BJ (cell line): ENCODE measurements at regions not wholly inside any gene's neighbourhood (a gene's known extent, or its start where the extent isn't known, plus 50 kb on each side); places are given as distances from the start of the nearest gene placed in this dataset.

Experiments
- CTCF ChIA-PET: fragments of 350-600 bp; formaldehyde crosslinking; extraction: SDS; loops from one replicate; lab custom pipeline; 2021; ENCODE audit warnings: antibody characterized with exemption, inconsistent platforms; lab: Yijun Ruan, JAX
- POLR2A ChIA-PET: fragments of 300-600 bp; sonication (Branson Sonifier 250); formaldehyde crosslinking; extraction: SDS; loops from one replicate; lab custom pipeline; 2021; ENCODE audit warnings: antibody characterized with exemption; lab: Charles Lee
- DNase-seq: peaks from one replicate; pipeline ENCODE4 v3.0.0-alpha.2; 2011; ENCODE audit warnings: low read depth
- H3K27me3 ChIP-seq: 2 replicates; pipeline ENCODE4 v1.6.0; 2011; ENCODE audit warnings: low read length; ENCODE audit not compliant: control insufficient read depth, insufficient read depth
- H3K36me3 ChIP-seq: 2 replicates; pipeline ENCODE4 v1.5.1; 2011; ENCODE audit warnings: low read length; ENCODE audit not compliant: control insufficient read depth, insufficient read depth
- H3K4me3 ChIP-seq: 2 replicates; pipeline ENCODE4 v1.5.1; 2011; ENCODE audit warnings: low read depth, mild to moderate bottlenecking, control low read depth, low read length
- TF ChIP-seq, protein P1 (sequence below): IDR thresholded peaks from 2 replicates; pipeline ENCODE4 v1.5.1; 2011; ENCODE audit warnings: low read depth, mild to moderate bottlenecking, control low read depth, inconsistent platforms, low read length, moderate library complexity; ENCODE audit not compliant: insufficient read depth

DNA sequence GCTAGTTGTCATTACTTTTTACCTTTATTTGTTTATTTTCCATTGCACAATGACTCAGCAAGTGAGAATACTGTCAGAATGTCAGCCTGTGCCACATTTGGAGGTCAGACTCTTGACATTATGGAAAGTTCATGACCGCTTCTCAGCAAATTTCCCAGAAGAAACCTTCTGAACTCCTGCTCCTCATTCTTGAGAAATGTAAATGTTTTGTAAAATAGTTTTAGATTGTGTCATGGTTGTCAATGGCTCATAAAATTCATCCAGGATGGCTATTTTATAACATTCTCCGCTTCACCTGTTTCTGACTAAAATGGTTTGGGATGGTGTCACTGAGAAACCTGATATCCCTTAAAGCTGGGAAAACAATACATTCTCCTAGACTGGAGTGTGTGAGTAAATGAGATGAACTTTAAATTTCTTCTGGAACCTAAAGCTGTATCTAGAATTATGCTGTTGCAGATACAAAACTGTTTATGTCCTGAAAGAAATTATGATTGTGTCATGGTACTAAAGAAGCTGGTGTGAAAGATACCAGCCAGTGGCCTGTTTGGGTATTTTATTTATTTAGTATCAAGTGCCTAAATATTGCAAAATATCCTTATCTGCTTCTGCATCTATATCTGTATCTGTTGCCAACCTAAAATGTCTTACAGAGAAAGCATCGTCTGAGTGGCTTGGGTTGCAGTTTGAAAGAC lies 671.7 kb downstream of the GATA3 start:
- Histone ChIP-seq H3K4me3 (no peak overlapping the region), H3K27me3 (no peaks in the 10 kb centered on the region), H3K36me3 (no peaks in the 10 kb centered on the region)
- ChIA-PET POLR2A (no interaction called here), CTCF (no interaction called here)
- TF ChIP-seq, protein P1, sequence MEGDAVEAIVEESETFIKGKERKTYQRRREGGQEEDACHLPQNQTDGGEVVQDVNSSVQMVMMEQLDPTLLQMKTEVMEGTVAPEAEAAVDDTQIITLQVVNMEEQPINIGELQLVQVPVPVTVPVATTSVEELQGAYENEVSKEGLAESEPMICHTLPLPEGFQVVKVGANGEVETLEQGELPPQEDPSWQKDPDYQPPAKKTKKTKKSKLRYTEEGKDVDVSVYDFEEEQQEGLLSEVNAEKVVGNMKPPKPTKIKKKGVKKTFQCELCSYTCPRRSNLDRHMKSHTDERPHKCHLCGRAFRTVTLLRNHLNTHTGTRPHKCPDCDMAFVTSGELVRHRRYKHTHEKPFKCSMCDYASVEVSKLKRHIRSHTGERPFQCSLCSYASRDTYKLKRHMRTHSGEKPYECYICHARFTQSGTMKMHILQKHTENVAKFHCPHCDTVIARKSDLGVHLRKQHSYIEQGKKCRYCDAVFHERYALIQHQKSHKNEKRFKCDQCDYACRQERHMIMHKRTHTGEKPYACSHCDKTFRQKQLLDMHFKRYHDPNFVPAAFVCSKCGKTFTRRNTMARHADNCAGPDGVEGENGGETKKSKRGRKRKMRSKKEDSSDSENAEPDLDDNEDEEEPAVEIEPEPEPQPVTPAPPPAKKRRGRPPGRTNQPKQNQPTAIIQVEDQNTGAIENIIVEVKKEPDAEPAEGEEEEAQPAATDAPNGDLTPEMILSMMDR, result no peak
- no peak for DNase-seq

DNA sequence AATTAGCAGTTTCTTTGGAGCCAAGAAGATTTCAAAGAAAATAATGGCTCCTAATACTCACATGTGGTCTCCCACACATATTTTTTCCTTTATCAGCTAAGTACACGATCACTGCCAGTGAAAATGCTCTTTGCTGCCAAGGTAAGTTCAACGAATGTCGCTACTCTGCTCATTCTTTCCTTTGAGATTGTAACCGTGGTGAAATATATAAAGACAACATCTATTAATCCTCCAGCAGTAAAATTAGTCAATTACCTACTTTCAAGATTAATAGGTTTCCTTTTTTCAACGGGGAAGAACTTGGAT lies 672.2 kb downstream of the GATA3 start:
- POLR2A ChIA-PET, result no interaction called here
- no peak for DNase-seq

DNA sequence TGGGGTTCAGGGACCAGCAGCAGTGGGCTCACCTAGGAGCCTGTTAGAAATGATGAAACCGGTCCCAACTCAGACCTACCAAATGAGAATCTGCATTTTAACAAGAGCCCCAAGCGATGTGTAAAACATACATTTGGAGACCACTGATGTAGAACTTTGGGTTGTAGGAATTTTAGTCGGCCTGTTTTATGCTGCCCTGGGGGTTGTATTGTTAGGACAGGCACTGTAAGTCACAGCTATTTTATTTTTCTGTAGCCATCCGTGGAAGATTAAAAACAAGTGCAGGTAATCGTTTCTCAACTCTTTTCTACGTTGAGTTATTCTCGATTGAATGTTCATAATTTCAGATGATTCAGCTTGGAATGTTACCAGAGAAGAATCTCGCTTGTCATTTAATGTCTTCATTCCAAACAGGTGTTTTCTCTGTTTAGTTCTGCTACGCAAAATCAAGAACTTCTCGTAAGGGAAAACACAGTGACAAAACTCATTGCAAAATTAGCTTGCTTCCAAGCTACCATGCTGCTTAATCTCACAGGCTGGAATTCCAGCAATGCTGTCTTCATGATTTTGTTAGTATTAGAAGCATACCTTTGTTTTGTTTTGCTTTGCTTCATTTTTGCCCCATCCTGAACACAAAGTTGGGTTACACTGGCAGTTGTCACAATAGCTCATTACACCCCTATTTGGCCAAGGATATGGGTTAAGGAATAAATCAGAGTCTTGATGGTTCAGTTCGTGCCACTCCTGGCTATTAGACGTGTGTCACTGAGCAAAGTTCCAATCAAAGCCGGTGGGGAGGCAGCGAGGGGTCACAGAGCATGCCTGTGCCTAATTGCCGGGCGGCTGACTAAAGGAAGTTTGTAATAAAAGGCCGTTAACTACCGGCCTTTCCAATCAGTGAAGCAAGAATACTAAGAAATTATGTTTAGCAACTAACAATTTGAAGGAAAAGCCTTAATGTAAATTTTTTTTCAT lies 676.9 kb downstream of the GATA3 start:
- DNase-seq, result no peak
- Histone ChIP-seq H3K27me3 (no peaks in the 10 kb centered on the region), H3K36me3 (no peaks in the 10 kb centered on the region), H3K4me3 (no peak overlapping the region)
- ChIA-PET CTCF (no interaction called here), POLR2A (no interaction called here)
- TF ChIP-seq, protein P1, result no peak

More for the DNA sequence above, 672.2 kb downstream of the GATA3 start:
- Histone ChIP-seq H3K27me3 (no peaks in the 10 kb centered on the region), H3K4me3 (no peak overlapping the region), H3K36me3 (no peaks in the 10 kb centered on the region)
- CTCF ChIA-PET, result no interaction called here
- TF ChIP-seq, protein P1, result no peak

DNA sequence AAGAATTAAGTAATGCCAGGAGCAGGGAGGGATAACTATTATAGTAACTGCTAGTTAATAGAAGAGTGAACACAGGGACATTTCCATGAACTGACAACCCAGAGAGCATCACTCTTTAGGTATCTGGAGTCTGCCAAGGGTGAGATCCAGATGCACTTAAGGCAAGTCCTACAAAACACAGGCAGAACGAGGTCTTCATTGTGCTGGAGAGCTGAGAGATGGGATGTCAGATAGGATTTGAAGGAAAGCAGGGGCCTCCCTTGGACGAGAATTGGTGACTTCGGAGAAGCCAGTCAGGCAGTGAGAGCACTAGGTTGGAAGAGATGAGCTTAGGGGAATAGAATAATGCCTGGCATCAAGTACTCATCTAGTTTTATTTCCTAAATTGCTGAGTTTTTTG lies 684.5 kb downstream of the GATA3 start:
- no peak for DNase-seq
- no peaks in the 10 kb centered on the region for H3K27me3 ChIP-seq
- no peaks in the 10 kb centered on the region for H3K36me3 ChIP-seq
- ChIA-PET POLR2A (no interaction called here), CTCF (interaction anchor here (0.6 kb wide), 1 partner anchor 28 kb away, joined by 4 read pairs; no protein-coding TSS in a partner anchor)
- H3K4me3 ChIP-seq, result no peak overlapping the region
- TF ChIP-seq, protein P1, result no peak

DNA sequence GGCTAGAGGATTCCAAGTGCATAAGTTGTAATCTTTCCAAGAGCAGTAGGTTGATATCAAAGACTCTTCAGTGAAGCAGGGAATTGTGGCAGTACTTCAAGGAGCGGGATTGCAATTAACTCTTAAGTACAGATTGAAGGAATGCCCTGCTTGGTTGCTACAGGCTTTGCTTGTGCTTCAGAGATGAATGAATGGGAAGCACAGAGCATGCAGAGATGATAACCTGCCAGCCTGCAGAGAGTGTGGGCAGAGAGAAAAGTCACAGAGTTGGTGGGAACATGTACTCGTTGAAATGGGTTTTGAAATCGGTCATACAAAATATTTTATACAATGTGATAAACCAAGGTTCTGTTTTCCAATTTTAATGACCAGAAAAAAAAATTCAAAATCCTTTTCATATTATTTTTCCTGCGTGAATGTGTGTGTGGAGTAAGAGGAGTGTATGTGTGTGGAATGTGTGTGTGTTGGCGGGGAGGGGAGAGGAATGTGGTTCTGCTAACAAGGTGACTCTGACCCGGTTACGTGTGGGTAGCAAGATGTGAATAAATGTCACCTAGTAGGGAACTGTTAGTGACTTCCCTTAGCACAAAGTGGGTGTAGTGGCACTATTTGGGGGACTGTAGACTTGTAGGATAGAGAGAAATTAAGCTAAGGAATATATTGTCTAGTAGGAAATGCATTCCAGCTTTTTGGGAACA lies 697.8 kb downstream of the GATA3 start:
- Histone ChIP-seq H3K27me3 (no peaks in the 10 kb centered on the region), H3K36me3 (no peaks in the 10 kb centered on the region), H3K4me3 (no peak overlapping the region)
- no peak for DNase-seq
- TF ChIP-seq, protein P1, result no peak
- ChIA-PET CTCF (no interaction called here), POLR2A (no interaction called here)
